ENCODE measurements at regions not wholly inside any gene's neighbourhood (a gene's known extent, or its start where the extent isn't known, plus 50 kb on each side); places are given as distances from the start of the nearest gene placed in this dataset.

GRCh38 chr1:34701326-34702060 is 53.4 kb upstream of the GJB5 start:
- Histone ChIP-seq H3K9me3 (no peaks in the 10 kb centered on the region), H3K4me3 (no peak overlapping the region), H3K27ac (no peak overlapping the region), H3K4me1 (no peaks in the 10 kb centered on the region), H3K36me3 (no peaks in the 10 kb centered on the region), H3K27me3 (peaks cover 0 to 16% (median 0%) of the 10 kb centered on the region in 3 donors)
- 63 to 70% methylated on average over 5 of the region's 5 CpGs for WGBS, 2 donors
- TF ChIP-seq CTCF (IDR thresholded peaks at IDR 0.05) (no peak), POLR2AphosphoS5 (IDR thresholded peaks at IDR 0.05) (peak in 3 of 4 donors; percentile 30 to 67 (median 55))
- intact Hi-C loops (cut with DNase I) = no loop called here
- DNase-seq = no peak

Small RNA genes in the stretch of these regions (small RNA-seq; reads per million reads assigned to genes)
- 0 reads per million in 3 donors for gene MIR552

All from sigmoid colon (tissue), 6 donors.